ENCODE measurements at regions not wholly inside any gene's neighbourhood (a gene's known extent, or its start where the extent isn't known, plus 50 kb on each side); places are given as distances from the start of the nearest gene placed in this dataset.
A peak's percentile ranks its signal among the peaks of the same experiment; 100 is the strongest.

- intact Hi-C loops (cut with micrococcal nuclease), result no loop called here
- no peak for TF ChIP-seq CTCF (IDR thresholded peaks at IDR 0.05)
- Histone ChIP-seq H3K27me3 (ENCODE audit: control insufficient read depth in 2 of 2, insufficient read depth in 2 of 2, low read length in 2 of 2) (no peaks in the 10 kb centered on the region), H3K4me1 (ENCODE audit: control insufficient read depth in 1 of 2, insufficient read depth in 2 of 2, low read length in 2 of 2) (peaks cover 18 to 36% of the 10 kb centered on the region in 2 donors), H3K4me2 (replicated peaks; ENCODE audit: extremely low read depth, low read length, poor library complexity, severe bottlenecking) (peak overlapping the region; percentile 38), H2AFZ (ENCODE audit: insufficient read depth, low read depth, low read length, poor library complexity, severe bottlenecking) (no peak overlapping the region), H3K9me3 (replicated peaks in 1 of 2; ENCODE audit: control insufficient read depth in 1 of 2, insufficient read depth in 1 of 2, low read length in 2 of 2) (no peaks in the 10 kb centered on the region), H4K20me1 (ENCODE audit: insufficient read depth, low read length) (no peaks in the 10 kb centered on the region), H3K79me2 (ENCODE audit: insufficient read depth, low read length) (no peaks in the 10 kb centered on the region), H3K27ac (ENCODE audit: low read depth in 1 of 2, low read length in 2 of 2) (no peak overlapping the region), H3K36me3 (replicated peaks in 1 of 2; ENCODE audit: control insufficient read depth in 1 of 2, insufficient read depth in 2 of 2, low read length in 2 of 2) (no peaks in the 10 kb centered on the region), H3K9ac (ENCODE audit: insufficient read depth, low read length, poor library complexity, severe bottlenecking) (no peak overlapping the region), H3K4me3 (replicated peaks in 1 of 3; ENCODE audit: low read depth in 2 of 3, low read length in 3 of 3) (peak overlapping the region in 1 of 3 experiments; percentile 35)
- Mint-ChIP-seq H3K27me3 (ENCODE audit: low read depth in 3 of 3) (no peaks in the 10 kb centered on the region), H3K27ac (no peak overlapping the region), H3K4me3 (peak overlapping the region in 1 of 2 donors; percentile 17), H3K9me3 (peaks cover 0 to 5% (median 2%) of the 10 kb centered on the region in 7 donors), H3K4me1 (peaks cover 33% of the 10 kb centered on the region), H3K36me3 (no peaks in the 10 kb centered on the region)
- 100% methylated on average over 1 of the region's 6 CpGs for WGBS (ENCODE audit: insufficient coverage)
- no peak for DNase-seq
Measured at GRCh38 chr3:143182866-143183664, 63.5 kb downstream of the CHST2 start.

DNA sequence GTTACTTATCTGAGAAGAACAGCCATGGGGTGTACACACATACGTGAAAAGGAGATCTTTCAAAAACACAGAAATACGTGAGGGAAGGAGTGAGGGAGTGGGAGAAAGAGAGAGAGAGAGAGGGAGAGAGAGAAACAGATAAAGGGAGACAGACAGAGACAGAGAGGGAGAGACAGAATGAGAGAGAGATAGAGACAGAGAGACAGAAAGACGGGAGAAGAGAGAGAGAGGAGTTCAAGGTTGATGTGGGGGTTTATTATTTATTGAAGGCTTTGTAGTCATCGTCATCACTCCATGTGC lies 64.0 kb downstream of the CHST2 start:
- WGBS (ENCODE audit: insufficient coverage), result 86% methylated on average over 2 of the region's 4 CpGs
- H3K27ac ChIP-seq (ENCODE audit: low read depth in 1 of 2, low read length in 2 of 2), result no peak overlapping the region
- no peaks in the 10 kb centered on the region for H3K36me3 Mint-ChIP-seq
- H3K9me3 Mint-ChIP-seq, result peaks cover 0 to 5% (median 2%) of the 10 kb centered on the region in 7 donors
- no peak overlapping the region for H3K4me3 ChIP-seq (replicated peaks in 1 of 3; ENCODE audit: low read depth in 2 of 3, low read length in 3 of 3)
- peaks cover 30% of the 10 kb centered on the region for H3K4me1 Mint-ChIP-seq
- H3K9ac ChIP-seq (ENCODE audit: insufficient read depth, low read length, poor library complexity, severe bottlenecking), result no peak overlapping the region
- no peak overlapping the region for H2AFZ ChIP-seq (ENCODE audit: insufficient read depth, low read depth, low read length, poor library complexity, severe bottlenecking)
- no peak for TF ChIP-seq CTCF (IDR thresholded peaks at IDR 0.05)
- H3K4me2 ChIP-seq (replicated peaks; ENCODE audit: extremely low read depth, low read length, poor library complexity, severe bottlenecking), result peak overlapping the region; percentile 38
- intact Hi-C loops (cut with micrococcal nuclease), result no loop called here
- no peaks in the 10 kb centered on the region for H4K20me1 ChIP-seq (ENCODE audit: insufficient read depth, low read length)
- peaks cover 14 to 30% of the 10 kb centered on the region in 2 donors for H3K4me1 ChIP-seq (ENCODE audit: control insufficient read depth in 1 of 2, insufficient read depth in 2 of 2, low read length in 2 of 2)
- H3K27me3 ChIP-seq (ENCODE audit: control insufficient read depth in 2 of 2, insufficient read depth in 2 of 2, low read length in 2 of 2), result no peaks in the 10 kb centered on the region
- H3K36me3 ChIP-seq (replicated peaks in 1 of 2; ENCODE audit: control insufficient read depth in 1 of 2, insufficient read depth in 2 of 2, low read length in 2 of 2), result no peaks in the 10 kb centered on the region
- no peaks in the 10 kb centered on the region for H3K27me3 Mint-ChIP-seq (ENCODE audit: low read depth in 3 of 3)
- no peaks in the 10 kb centered on the region for H3K79me2 ChIP-seq (ENCODE audit: insufficient read depth, low read length)
- H3K27ac Mint-ChIP-seq, result no peak overlapping the region
- no peak for DNase-seq
- H3K4me3 Mint-ChIP-seq, result no peak overlapping the region
- H3K9me3 ChIP-seq (replicated peaks in 1 of 2; ENCODE audit: control insufficient read depth in 1 of 2, insufficient read depth in 1 of 2, low read length in 2 of 2), result no peaks in the 10 kb centered on the region
